AG20443 (cell line): ENCODE measurements at regions not wholly inside any gene's neighbourhood (a gene's known extent, or its start where the extent isn't known, plus 50 kb on each side); places are given as distances from the start of the nearest gene placed in this dataset.
"Not testable (repeated sequence)": the region's sequence is repeated elsewhere in the genome, so short reads cannot be mapped to it uniquely, and the experiment has no call there.

ENCODE experiments used
- DNase-seq: peaks from one replicate; pipeline ENCODE4 v3.0.0; 2012; ENCODE audit warnings: low spot score, mixed read lengths

- peak; percentile 70 for DNase-seq
Measured at GRCh38 chr4:84379917-84380641, 119.0 kb downstream of the NKX6-1 start.

- no peak for DNase-seq
Measured at GRCh38 chr4:84378983-84379382, 120.1 kb downstream of the NKX6-1 start.

DNA sequence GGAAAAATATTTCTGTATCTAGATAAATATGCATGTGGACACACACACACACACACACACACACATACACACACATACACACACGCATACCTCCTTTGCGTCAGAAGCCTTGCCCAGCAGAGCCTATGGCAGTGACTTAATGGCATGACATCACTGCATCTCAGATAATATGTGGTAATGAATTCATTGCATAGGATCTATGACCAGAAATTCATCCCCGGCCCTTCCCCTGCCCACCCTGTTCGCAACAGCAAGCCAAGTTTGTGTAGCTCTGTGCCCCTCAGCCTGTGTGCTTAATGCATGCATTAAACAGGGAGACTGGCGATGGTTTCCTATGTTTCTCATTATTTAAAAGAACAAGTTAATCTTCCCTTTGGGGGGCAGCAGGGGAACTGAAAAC lies 120.7 kb downstream of the NKX6-1 start:
- DNase-seq = no peak

DNA sequence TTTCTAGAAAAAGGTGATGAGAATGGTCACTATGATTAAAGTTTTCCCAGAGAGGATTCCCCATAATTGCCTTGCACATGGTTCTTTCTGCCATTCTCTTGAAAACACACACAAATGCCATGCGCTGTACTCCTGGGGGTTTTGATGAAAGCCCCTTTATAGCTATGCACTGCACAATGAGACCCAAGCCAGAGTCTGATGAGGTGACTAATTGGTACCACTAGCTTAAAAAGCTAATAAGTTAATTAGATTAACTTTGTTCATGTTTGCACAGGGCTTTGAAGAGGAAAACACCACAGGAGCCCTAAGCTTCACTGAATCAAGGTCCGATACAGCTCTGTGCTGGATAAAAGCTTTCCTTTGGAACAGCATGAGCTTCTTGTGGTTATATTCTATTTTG lies 132.2 kb downstream of the NKX6-1 start:
- DNase-seq = no peak

DNA sequence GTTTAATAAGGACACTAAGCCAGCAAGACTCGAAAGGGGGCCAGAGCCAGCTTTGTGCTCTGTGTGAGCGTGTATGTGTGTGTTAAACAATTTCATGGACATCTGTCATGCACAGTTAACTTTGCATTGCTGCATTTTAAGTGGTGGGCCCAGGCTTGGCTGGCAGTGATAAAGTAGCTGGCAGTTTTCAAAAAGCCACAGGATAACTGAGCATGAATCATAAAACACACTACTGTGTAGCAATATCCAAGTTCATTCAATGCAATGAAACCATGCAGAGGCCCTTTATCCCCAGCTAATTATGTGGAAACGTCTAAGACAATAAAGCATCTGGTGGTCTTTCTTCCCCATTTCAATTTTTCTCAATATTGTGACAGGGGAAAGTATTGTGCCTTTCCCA lies 132.9 kb downstream of the NKX6-1 start:
- DNase-seq = no peak

GRCh38 chr4:84362896-84363655 lies 136.0 kb downstream of the NKX6-1 start:
- DNase-seq = no peak

DNA sequence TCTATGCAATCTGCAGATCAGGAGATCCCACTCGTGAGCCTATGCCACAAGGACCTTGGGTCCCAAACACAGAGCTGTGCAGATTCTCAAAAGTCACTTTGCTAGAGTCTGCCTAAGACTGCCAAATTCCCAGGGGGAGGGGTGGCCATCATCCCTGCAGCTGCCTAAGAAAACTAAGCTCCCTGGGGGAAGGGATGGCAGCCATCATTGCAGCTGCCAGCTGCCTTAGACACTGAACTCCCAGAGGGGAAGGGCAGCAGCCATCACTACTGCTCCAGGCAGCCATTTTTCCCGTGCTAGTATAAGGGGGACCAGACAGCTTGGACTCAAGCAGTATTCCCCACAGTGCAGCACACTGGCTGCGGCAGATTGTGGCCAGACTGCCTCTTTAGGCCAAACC lies 156.9 kb downstream of the NKX6-1 start:
- no peak for DNase-seq

DNA sequence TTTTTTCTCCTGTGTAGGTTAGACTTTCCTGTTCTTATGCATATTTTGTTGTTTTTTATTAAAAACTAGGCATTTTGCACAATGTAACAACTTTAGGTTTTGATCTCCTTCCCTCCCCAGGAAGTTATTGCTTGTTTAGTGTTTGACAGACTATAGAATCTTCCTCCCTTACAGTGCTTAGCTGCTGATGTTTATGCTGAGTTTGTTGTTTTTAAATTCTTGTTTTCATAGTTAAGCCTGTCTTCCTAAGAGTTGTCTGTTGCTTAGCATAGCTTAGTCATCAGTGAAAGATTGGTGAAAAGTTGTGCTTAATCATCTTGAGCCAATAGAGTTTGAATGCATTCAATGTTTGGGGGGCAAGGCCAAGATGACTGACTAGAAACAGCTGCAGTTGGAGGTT lies 157.5 kb downstream of the NKX6-1 start:
- DNase-seq = no peak

DNA sequence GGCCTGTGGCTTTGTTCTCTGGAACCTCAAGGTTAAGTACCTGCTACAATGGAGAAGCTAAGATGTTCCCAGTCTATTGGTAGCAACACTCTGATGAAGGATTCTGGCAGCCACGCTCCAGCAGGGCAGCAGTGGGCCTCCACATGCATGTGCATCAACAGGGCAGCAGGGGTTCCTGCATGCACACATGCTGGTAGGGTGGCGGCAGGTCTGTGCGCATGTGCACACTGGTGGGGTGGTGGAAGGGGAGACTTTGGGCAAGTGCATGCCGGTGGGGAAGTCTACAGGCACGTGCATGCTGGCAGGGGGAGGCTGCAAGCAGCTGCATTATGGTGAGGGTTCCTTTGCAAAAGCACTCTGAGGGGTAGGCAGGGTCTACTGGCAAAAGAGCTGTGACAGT lies 160.7 kb downstream of the NKX6-1 start:
- no peak for DNase-seq

GRCh38 chr4:84336964-84337705 lies 162.0 kb downstream of the NKX6-1 start:
- DNase-seq = no peak

DNA sequence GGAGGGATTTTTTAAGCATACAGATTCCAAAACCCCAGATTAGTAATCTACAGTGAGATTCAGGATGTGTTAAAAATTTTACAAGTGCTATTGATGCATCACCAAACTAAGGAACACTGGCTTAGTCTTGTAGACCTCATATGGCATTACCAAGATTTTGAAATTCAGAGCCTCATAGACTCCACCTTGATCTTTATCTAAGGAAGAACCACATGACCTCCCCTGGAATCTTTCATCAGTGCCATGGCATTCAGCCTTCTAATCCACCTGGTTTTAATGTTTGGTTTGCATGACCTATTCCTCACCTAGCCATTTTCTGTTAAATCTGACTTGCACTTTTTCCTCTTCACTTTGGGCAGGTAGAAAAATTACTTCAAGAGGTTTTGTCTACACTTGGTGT lies 171.6 kb downstream of the NKX6-1 start:
- no peak for DNase-seq

DNA sequence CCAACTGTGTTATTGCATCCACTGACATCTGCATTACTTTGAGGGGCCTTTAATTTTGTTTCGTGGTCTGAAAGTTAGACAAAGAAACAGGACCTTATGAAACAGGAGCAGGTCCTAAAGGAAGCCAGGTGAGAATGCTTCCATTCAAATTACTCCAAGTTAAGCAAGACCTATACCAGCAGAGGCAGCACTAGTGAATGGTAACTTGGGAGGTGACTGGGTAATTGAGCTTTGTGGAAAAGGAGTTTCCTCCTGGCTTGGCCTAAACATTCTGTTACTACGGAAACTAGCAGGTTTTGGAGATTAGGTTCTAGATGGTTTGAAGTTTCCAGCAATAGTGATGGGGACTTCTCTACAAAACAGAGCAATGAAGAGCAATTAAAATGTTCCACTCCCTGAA lies 173.5 kb downstream of the NKX6-1 start:
- DNase-seq = no peak

DNA sequence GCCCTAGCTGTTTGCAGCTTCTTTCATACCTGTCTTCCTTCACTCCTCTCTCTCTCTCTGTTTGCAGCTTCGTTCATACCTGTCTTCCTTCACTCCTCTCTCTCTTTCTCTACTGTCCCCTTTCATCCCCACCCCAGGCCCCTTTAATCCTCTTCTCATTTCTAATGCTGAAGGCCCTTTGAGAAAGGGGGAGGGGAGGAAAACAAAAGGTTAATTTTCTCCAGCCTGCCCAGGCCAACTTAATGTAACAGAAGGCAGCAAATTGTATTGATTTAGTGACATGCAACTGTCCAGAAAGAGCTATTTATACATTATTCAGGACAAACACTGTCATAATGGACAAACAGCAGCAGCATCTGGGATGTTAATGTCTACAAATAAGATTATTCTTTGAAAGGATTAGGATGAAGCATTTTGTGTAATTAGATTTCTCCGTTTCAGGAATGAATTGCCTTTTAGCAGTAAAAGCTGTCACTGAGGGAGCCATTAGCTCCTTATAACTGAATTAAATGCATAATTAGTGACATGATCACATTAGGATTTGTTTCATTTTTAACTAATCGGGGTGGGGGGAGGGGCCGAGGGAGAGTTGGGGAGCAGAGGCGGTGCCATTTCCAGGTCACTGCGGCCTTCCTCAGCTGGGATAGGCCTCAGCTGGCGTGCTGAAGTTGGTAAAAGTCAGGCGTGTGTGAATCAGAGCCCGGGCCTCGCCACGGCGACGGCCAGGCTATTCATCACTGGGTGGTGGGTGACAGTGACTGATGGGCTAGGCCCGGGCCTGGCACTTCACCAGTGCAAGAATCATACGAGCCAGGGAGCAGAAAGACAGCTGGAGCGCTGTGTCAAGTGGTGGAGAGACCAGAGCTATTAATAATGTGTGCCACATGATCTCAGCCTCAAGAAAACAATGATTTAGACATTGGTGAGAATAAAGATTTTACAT lies 174.5 kb downstream of the NKX6-1 start:
- no peak for DNase-seq

DNA sequence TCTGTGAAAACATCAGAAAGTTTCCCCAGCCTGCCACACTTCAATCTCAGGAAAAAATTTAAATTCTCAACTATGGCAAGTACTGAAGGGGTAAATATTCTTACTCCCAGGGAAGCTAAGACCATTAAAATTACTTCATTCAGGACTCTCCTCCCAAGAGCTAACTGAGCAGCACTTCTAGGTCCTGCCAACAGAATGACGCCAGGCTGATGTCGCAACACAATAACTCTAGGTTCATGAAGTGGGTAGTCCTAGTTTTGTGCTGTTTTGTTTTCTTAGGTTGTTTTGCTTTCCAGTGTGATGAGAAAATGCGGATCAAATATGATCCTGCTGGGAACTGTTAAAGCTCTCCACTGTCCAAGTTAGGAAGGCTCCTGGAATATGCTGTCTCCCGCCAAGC lies 180.0 kb downstream of the NKX6-1 start:
- peak; percentile 43 for DNase-seq

DNA sequence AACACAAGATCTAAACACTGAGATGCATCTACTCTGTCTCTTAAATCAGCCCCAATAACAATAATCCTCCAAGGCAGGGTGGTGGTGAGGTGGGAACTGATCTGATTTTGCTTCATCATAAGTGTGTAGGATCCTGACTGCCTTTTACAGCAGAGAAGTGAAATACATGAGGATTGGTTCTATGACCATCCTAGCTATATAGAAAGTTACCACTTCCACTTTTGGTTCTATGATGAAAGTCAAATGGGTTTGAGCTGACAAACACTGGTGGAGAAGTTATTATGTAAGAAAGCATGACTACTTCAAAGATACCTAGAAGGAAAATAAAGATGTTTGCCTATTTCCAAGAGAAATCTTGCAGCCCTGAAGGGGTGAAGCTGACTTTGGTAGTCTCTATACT lies 181.6 kb downstream of the NKX6-1 start:
- no peak for DNase-seq

DNA sequence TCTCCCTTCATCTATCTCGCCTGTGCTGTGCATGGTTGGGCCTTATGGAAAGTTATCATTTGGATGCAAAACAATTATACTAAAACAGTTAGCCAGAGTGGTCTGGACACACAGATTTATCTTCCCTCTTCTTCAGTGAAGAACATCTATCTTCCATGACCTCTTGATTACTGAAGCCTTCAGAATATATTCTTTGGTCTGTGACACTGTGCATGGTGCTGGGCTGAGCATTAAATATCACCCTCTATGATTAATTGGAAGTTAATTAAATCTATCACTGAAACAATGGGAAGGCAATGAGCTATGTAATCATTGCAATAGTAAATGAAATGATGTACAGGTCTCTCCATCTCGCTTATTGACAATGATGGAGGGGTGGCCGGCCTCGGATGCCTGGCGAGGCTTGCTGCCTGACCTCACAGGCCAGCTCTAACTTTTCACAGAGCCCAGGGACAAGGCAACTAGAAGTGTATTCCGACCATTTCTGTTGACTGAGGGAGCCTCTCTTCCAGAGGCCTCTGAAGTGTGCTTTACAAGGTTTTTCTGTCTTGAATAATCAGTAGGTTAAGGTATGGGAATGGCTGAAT lies 186.6 kb downstream of the NKX6-1 start:
- DNase-seq = no peak

DNA sequence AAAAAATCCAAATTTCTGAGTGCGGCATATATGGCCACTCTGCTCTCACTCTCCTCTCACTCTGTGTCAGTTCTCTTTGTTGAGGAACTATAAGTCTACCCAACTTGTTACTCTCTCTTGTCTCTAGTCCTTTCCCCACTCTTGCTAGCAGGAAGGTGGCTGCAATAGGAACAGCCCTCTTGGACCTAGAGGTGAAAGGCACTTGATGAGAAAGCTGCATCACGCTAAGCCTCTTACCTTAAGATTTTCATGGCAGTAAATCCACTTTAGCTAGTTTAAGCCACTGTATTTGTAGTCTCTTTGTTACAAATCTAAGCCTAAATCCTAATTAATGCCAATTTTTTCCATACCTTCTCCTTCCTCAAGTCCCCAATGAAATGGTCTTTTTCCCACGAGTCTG lies 189.9 kb downstream of the NKX6-1 start:
- no peak for DNase-seq

GRCh38 chr4:84298719-84299254 lies 200.3 kb downstream of the NKX6-1 start:
- DNase-seq = not testable (repeated sequence)

- DNase-seq = no peak
Measured at GRCh38 chr4:84298023-84298718, 200.9 kb downstream of the NKX6-1 start.

DNA sequence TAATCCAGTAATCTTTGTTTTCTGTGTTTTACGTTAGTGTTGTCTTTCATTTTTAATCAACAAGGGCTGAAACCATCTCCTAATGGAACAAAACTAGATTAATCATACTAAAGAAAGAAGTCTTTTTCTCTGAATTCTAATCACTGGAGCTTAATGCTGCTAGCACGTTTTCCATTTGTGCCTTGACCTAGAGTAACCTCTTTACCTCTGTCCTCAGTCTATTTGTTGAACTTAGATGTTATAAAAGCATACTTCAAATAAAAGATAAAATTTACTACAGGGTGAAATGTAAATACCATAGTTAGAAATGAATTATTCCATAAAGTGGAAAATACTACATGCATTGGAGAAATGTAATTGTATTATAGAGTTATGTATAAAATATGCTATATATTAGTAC lies 207.1 kb downstream of the NKX6-1 start:
- no peak for DNase-seq

- no peak for DNase-seq
Measured at GRCh38 chr4:84286048-84286447, 213.0 kb downstream of the NKX6-1 start.
